ENCODE measurements at regions not wholly inside any gene's neighbourhood (a gene's known extent, or its start where the extent isn't known, plus 50 kb on each side); places are given as distances from the start of the nearest gene placed in this dataset.

DNA sequence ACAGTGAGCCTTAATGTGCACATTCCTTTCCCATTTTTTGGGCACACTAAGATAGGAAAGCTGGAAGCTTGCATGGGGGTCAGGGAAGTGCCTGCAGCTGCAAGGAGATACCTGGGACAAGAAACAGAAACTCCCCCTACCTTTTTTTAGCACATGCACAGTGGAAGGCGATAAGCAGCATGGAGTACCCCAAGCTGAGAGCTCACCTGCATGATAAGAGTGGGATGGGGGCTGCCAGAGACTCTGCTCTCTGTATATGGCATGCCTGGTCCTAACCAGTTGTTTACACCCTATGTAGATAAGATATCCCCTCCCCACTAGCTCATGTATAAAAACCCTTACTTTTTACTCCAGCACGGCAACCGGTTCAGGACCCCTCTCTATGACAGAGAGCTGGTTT, 135.9 kb downstream of the TENT5D start:
- TF ChIP-seq POLR2AphosphoS5 (IDR thresholded peaks at IDR 0.05; ENCODE audit: low read depth, low read length) = no peak
- TF ChIP-seq, protein P1, sequence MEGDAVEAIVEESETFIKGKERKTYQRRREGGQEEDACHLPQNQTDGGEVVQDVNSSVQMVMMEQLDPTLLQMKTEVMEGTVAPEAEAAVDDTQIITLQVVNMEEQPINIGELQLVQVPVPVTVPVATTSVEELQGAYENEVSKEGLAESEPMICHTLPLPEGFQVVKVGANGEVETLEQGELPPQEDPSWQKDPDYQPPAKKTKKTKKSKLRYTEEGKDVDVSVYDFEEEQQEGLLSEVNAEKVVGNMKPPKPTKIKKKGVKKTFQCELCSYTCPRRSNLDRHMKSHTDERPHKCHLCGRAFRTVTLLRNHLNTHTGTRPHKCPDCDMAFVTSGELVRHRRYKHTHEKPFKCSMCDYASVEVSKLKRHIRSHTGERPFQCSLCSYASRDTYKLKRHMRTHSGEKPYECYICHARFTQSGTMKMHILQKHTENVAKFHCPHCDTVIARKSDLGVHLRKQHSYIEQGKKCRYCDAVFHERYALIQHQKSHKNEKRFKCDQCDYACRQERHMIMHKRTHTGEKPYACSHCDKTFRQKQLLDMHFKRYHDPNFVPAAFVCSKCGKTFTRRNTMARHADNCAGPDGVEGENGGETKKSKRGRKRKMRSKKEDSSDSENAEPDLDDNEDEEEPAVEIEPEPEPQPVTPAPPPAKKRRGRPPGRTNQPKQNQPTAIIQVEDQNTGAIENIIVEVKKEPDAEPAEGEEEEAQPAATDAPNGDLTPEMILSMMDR (IDR thresholded peaks at IDR 0.05) = no peak
- TF ChIP-seq SIN3A (IDR thresholded peaks at IDR 0.05; ENCODE audit: borderline replicate concordance, insufficient read depth, low read depth, low read length) = no peak
- no peak for TF ChIP-seq TCF7L2 (IDR thresholded peaks at IDR 0.05; ENCODE audit: low read depth, low read length)
- TF ChIP-seq, protein P2, sequence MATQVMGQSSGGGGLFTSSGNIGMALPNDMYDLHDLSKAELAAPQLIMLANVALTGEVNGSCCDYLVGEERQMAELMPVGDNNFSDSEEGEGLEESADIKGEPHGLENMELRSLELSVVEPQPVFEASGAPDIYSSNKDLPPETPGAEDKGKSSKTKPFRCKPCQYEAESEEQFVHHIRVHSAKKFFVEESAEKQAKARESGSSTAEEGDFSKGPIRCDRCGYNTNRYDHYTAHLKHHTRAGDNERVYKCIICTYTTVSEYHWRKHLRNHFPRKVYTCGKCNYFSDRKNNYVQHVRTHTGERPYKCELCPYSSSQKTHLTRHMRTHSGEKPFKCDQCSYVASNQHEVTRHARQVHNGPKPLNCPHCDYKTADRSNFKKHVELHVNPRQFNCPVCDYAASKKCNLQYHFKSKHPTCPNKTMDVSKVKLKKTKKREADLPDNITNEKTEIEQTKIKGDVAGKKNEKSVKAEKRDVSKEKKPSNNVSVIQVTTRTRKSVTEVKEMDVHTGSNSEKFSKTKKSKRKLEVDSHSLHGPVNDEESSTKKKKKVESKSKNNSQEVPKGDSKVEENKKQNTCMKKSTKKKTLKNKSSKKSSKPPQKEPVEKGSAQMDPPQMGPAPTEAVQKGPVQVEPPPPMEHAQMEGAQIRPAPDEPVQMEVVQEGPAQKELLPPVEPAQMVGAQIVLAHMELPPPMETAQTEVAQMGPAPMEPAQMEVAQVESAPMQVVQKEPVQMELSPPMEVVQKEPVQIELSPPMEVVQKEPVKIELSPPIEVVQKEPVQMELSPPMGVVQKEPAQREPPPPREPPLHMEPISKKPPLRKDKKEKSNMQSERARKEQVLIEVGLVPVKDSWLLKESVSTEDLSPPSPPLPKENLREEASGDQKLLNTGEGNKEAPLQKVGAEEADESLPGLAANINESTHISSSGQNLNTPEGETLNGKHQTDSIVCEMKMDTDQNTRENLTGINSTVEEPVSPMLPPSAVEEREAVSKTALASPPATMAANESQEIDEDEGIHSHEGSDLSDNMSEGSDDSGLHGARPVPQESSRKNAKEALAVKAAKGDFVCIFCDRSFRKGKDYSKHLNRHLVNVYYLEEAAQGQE (IDR thresholded peaks at IDR 0.05; ENCODE audit: insufficient read depth in 1 of 2, low read depth in 2 of 2, low read length in 1 of 2) = no peak
